Left lobe of liver (tissue), 2 donors: ENCODE measurements at regions not wholly inside any gene's neighbourhood (a gene's known extent, or its start where the extent isn't known, plus 50 kb on each side); places are given as distances from the start of the nearest gene placed in this dataset.
A peak's percentile ranks its signal among the peaks of the same experiment; 100 is the strongest.

Source experiments
- ATAC-seq: fragments of 200-7000 bp; cut with Tn5 transposase; one replicate; pipeline ENCODE4 v1.9.1; 2020; ENCODE audit warnings: mild to moderate bottlenecking, moderate library complexity
- DNase-seq: peaks from one replicate; pipeline ENCODE4 v3.0.0-alpha.2; 2020; ENCODE audit warnings: low spot score
- donor health status: DM: no; HTN: no; CAD: no; lungs with moderate emphysema.
- donor health status: DM: no; HTN: yes; CAD: no.

DNA sequence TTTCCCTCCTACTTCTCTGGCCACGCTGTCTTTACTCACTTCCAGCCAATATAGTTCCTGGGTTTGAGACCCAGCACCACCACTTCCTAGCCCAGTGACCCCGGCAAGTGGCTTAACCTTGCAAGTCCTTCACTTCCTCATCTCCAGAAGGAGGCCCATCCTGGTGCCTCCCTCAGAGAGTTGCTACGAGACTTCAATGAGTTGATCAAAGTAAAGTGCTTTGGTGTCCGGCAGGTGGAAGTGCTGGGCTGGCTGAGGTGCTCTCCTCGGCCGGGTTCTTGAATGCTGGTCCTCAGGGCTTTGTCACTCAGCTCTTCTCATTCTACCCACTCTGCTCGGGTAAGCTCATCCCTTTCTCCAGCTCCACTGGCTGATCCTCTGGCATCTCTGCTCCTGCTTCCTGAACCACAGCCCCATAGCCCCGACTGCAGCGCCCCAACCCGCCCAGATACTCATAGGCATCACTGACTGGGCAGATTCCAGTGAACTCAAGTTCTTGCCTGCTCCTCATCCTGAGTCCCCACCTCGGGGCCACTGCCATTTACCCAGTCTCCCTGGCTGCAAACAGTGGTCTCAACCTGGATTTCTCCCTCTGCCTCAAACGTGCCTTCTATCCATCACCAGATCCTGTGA, 75.8 kb upstream of the WNT4 start:
- ATAC-seq (peak; percentile 22), DNase-seq (no peak)

DNA sequence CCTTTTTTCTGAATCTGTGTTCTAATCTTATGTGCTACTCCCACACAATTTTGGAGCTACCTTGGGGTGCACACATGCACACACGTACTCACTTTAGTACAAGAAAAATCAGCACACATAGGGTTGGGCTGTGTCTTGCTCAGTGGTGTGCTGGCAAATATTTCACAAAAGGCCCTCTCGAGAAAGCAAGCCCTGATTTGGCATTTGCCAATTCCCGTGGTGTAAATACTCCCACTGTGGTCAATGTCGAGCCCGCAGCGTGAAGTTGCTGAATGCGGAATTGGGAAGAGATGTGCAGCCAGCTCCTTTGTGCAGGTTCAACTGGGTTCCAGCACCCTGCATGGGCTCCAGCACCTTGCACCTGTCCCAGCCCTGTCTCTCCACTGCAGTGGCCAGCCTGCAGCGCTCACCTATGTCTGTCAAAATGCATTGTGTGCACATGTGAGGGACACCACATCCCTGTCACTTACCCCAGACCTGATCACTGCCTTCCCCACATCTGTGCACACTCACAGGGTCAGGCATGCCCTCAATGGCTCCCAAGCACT, 78.4 kb upstream of the WNT4 start:
- DNase-seq = no peak
- no peak for ATAC-seq

DNA sequence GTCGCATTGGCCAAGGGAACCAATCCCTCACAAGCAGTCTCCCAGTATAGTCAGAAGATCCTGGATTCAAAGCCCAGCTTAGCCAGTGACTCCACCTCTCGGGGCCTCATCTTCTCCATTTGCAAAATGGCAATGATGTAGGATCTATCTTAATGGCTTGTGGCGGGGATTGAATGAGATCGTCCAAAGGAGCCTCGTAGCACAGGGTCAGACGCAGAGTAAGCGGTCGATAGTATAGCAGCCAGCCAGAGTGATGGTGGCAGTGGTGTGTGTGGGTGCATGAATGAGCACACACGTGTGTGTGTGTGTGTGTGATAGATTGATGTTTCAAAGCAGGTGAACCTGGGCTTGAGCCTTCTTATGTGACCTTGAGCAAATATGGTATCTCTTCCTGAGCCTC, 79.8 kb upstream of the WNT4 start:
- no peak for ATAC-seq

DNA sequence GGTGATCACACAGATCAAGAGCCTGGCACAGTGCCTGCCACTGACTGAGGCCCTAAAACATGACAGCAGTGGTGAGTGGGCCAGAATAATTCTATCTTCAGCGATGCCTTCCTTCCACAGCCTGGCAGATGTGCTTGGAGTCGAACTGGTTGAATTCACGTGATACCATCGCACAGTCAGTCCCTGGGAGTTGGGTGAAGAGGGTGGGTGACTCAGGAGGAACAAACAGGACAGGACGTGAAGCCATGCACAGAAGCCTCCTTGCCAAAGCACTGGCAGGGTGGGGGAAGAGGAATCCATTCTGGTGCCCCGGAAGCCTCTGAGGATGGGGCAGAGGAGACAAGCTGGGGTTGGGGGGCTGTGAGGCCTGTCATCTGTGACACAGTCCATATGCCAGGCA, 80.3 kb upstream of the WNT4 start:
- no peak for ATAC-seq
- DNase-seq = no peak

More for the DNA sequence above, 79.8 kb upstream of the WNT4 start:
- DNase-seq = no peak

DNA sequence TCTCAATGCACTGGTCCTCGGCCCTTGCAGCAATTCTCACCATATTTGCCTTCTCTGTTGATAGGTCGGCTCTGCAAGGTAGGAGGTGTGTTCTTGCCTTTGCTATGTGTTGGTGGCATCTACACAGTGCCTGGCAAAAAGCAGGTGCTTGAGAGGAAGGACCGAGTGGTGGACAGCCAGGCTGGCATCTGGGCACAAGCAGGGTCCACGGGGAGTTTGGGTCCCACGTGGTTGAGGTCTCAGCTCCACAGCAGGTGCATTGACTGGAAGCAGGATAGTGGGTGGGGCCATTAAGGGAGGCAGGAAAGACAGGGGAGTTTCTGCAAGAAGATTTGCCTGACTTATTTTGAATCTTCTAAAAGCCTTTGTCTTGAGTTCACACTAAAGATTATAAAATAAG, 81.2 kb upstream of the WNT4 start:
- DNase-seq = no peak
- ATAC-seq = no peak

DNA sequence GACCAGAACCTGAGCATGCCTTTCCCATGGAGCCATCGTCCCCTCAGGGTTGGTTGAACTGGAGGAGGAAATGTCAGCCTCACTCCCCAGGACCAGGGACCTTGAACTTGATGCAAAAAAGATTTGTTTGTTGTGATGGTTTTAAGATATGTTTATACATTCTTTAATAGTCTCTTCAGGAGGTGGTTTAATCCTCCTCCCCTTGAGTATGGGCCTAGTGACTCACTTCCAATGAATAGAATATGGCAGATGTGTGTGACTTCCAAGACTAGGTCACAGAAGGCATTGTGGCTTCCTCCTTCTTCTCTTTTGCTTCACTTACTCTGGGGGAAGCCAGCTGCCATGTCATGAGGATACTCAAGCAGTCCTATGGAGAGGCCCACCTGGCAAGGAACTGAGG, 81.7 kb upstream of the WNT4 start:
- no peak for DNase-seq
- no peak for ATAC-seq

DNA sequence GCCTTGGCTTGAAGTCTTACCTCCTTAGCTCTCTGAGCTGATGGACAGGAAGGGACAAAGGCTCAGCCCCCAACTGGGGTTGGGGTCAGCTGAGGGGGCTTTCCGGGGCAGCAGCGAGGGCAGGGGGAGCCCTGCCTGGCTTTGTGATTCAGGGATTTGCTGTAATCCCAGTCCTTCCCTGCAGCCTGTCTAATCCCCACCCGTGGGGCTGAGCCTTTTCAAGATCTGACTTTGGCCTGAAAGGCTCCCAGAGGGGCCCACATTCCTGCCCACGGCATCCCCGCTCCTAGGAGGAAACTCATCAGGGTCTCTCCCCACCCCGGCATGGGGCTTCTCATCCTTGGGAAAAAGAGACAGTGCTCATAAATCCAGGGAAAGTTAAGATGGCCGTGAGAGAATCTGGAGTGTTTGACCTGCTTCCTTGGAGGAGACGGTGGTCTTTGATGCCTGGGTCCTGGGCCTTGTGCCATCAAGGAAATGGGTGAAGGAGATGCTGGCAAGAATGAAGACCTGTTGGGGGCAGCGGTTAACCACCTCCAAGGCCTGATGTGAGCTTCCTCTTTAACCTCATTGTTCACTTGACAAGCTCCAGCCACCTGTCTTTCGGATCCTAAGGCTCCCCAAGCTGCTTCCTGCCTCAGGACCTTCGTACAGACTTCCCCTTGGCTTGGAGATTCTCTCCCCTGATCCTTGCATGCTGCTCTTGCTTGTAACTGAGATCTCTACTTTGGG, 83.1 kb upstream of the WNT4 start:
- no peak for ATAC-seq
- no peak for DNase-seq

DNA sequence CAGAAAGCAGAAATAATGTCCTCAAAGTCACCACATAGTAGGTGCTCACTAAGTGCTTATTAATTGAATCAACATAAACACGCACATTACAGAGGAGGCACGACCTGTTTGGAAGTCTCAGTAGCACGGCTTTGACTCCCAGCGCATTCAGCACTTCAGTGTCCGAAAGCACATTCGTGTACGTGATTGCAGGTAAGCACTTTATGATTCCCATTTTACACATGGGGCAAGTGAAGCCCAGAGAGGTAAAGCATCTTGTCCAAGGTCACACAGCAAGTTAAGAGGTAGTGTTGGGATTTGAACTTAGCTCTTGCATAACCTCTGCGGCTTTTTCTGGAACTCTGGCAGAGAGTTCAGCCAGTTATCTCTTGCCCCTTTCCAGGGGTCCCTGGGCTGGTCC, 85.2 kb upstream of the WNT4 start:
- ATAC-seq (no peak), DNase-seq (no peak)

DNA sequence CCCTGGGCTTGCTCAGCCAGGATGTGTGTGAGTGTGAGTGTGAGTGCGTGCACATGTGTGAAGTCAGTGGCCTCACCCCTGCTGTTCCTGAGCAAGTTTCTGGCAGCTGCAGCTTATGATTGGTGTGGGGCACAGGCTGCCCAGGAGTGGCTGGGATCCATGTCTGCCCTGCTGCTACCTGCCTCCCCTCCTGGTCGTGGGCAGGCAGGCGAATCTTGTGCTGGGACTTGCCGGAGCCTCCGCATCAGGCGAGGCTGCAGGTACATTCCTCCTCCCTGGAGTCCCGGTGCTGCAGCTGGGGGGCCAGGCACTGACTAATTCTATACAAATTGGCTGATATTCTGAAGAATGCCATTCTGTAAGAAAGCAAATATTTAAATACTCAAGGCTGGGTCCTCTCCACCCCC, 85.6 kb upstream of the WNT4 start:
- no peak for DNase-seq
- ATAC-seq = no peak

DNA sequence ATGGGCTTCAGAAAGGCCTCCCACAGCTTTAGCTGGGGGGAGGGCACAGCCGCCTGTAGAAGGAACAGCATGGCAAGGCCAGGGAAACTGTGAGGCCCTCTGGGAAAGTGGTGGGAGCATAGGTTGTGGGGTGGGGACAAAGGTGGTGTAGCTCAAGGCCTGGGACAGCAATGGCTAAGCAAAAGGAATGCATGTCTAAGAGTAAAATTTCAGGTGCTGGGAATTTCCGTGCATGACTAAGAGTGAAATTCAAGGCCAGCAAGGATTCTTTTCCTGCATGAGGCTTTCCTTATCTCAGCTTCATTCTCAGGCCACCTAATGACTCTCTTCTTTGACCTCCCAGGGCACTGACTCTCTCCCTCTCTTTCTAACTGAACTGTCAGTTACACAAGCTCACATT, 86.5 kb upstream of the WNT4 start:
- ATAC-seq (no peak), DNase-seq (no peak)

DNA sequence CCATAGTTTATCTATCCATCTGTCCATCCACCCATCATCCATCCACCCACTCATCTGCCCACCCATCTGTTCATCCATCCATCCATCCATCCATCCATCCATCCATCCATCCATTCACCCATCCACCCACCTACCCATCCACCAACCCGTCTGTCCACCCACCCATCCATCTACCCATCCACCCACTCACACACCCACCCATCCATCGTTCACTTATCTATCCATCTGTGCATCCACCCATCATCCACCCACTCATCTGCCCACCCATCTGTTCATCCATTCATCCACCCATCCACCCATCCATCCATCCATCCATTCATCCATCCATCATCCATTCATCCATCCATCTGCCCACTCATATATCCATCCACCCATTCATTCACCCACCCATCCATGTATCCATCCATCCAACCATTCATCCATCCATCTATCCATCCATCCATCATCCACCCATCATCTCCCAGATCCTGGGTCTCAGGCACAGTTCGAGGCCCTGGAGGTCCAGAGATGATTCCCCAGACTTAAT, 88.2 kb upstream of the WNT4 start:
- DNase-seq (no peak), ATAC-seq (no peak)

DNA sequence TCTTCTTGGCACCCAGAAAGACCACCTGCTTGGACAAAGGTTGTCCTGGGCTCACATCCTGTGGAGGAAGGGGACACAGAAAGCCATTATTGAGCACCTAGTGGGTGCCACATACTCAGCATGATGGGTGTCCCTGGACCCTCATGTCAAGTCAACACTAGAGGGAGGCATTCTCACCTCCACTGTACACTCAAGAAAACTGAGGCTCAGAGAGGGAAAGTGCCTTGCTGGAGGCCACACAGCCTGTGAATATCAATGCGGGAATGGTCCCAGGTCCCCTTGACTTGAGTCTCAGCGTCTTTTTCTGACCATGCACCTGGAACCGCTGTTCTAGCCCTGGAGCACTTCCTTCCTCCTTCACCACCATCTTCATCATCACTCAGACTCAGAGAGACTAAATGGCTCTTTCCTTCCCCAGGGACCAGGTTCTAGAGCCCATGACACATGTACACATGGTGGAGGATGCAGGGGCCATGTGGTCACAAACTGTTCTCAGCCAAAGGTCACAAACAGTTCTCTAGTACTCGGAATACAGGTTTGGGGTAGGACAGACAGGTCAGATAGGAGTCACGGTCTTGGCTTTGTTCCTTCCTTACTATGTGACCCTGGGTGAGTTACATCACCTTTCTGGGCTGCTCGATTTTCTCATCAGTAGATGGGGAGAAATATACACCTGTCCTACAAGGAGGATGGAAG, 89.2 kb upstream of the WNT4 start:
- ATAC-seq (no peak), DNase-seq (no peak)

DNA sequence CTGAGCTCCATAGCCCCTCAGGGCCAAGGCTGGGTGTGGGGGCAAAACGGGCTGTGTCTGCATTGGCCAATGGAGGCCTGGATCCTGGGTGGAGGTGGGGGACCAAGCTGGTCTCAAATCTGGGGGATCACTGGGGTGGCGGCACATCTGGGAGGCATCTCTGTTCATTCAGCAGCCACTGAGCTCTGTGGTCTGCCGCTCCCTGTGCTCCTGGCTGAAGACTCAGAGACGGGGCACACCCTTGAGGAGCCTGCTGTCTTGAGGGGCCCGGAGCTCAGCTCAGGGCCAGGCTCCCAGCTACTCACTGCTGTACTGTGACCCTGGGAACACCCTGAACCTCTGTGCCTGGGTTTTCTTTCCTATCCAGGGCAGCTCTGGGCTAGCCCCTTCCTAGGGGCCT, 90.3 kb upstream of the WNT4 start:
- DNase-seq = no peak
- ATAC-seq = no peak

DNA sequence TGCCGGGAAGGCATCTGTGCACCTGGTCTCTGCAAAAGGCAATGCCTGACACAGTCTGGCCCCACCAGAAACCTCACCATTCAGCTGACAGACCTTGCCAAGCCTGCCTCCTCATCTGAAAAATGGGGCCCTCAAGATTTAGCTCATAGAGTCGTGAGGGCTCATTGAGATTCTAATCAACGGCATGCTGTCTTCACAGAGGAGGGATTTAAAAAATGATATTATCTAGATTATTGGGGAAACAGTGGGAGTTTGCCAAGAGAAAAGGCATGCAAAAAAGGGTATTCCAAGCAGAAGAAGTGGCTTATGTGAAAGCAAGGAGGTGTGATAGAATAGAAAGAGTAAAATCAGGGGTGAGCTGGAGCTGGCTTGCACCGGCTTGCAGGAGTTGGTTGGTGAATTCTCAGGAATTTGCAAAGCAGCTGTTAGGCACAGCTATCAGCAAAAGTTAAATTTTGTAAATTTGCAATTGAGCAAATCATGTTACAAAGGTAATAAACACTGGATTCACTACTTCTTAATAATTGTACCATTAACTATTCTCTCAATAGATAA, 91.7 kb upstream of the WNT4 start:
- DNase-seq (no peak), ATAC-seq (no peak)

DNA sequence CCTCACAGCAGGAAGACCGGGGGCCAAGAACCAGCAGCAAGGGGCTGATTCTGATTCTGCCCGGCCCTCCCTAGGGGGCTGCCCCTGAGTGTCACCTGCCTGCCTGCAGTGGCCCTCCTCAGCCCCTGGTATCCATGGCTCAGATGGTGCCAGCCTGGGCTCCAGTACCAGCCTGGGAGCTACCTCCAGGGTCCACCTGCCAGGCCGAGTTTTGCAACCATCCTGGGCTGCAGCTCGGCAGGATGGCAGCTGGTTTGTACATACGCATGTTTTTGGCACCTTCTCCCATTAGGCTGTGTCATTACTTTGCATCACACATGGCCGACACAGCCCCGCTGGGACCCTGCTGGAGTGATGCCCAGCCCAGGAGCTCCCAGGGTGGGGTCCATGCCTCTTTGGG, 93.3 kb upstream of the WNT4 start:
- DNase-seq = no peak
- ATAC-seq = peak; percentile 11

DNA sequence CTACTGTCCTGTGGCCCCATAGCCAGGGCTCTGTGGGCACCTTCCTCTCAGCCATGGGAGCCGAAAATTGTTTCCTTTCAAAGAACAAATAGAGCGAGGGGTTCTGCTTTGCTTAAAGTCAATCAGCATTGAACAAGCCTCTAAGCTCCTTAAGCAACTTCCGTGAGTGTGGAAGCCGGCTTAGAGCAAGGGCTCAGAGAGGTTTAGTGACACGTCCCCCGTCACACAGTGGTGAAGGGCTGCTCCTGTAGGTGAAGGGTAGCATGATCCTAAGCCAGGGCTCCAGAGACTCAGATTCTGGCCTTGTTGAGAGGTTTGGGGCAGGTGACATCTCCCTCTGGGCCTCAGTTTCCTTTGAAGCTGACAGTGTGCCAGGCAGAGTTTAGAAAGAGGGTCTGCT, 94.0 kb upstream of the WNT4 start:
- no peak for DNase-seq
- no peak for ATAC-seq

DNA sequence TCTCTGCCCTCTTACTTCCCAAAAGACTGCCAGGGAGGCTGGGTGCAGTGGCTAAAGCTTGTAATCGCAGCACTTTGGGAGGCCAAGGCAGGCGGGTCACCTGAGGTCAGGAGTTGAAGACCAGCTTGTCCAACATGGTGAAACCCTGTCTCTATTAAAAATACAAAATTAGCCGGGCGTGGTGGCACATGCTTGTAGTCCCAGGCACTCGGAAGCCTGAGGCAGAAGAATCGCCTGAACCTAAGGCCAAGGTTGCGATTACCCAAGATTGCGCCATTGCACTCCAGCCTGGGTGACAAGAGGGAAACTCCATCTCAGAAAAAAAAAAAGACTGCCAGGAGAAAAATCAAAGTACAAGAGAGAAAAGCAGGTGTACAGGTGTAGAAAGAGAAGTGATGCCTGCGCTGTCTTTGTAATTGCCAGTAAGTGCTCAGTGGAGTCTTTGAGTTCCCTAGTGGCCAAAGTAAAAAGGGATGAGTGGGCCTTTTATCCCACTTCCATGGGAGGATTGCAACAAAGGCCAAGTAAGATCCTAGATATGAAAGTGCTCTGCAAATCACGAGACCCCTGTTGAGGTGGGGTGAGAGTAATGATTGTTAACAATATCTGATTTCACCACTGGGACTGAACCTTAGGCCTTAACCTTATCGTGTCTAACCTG, 94.7 kb upstream of the WNT4 start:
- no peak for DNase-seq
- ATAC-seq = no peak

DNA sequence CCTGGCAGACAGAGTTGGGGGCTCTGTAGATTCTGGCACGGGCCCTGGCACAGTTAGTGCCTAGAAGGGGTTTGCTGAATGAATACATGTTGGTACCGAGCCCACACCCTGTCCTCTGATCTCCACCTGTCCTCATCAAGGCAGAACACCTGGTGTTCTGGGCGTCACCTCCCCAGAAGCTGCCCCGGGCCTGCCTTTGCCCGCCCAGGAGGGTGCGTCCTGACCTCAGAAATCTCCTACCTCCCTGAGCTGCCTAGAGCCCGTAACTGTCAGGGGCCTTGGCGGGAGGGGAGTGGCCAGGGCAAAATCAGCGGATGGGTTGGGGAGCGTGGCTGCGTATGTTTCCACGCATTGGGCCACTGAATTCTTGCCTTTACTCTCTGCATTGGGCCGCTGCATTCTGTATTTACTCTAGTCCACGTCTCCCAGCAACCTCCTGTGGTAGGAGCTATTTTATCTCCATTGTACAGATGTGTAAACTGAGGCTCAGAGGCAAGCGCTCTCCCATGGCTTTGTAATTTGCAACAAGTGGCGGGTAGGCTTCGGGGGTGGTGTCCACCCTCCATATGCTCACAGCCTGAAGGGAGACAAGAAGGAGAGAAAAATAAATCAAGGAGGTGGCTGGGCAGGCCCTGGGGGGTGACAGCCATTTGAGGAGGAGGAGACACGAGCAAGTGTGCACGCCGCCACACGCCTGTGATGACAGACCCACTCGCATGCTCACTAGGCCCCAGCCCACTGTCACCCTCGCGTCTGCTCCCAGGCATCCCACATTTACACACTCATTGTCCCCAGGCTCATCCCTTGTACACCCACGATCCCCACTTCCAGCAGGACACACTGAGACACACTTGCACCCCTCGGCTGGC, 95.7 kb upstream of the WNT4 start:
- ATAC-seq = no peak
- no peak for DNase-seq

DNA sequence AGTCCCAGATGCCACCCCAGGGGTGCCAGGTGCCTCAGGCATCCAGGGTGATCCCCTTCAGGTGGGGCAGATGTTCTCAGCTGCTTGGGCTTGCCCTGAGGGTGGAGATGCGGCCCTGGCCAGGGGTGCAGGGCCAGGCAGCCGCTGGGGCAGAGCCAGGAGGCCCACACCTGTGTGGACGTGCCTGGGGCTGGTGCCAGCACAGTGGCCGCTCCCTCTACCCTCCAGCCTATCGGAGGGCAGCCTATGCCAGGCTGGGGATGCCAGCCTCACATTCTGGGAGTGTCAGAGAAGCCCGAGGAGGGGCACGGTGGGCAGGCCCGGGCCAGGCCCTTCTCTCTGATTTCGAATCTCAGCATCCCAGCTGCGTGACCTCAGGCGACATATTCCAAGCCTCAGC, 96.5 kb upstream of the WNT4 start:
- DNase-seq (no peak), ATAC-seq (no peak)

DNA sequence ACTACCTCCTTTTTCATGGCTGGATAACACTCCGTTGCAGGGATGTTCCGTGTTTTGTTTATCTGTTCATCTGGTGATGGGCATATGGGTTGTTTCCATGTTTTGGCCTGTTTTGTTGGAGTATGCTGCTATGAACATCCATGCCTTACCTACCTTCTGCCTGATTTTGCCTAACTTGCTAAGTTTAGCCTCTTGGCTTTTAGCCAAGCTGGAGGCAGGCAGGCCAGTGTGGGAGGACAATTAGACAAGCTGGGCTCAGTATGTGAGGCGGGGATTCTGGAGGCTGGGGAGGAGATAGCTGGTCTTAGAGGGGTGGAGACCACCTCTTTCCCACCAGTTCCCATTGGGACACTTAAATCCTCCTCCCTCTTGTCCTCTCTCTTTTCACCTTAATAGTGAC, 98.4 kb upstream of the WNT4 start:
- DNase-seq = no peak

More for the DNA sequence above, 98.4 kb upstream of the WNT4 start:
- no peak for ATAC-seq
